ENCODE measurements at regions not wholly inside any gene's neighbourhood (a gene's known extent, or its start where the extent isn't known, plus 50 kb on each side); places are given as distances from the start of the nearest gene placed in this dataset.

- DNase-seq (ENCODE audit: low spot score) = no peak
- TF ChIP-seq, protein P1, sequence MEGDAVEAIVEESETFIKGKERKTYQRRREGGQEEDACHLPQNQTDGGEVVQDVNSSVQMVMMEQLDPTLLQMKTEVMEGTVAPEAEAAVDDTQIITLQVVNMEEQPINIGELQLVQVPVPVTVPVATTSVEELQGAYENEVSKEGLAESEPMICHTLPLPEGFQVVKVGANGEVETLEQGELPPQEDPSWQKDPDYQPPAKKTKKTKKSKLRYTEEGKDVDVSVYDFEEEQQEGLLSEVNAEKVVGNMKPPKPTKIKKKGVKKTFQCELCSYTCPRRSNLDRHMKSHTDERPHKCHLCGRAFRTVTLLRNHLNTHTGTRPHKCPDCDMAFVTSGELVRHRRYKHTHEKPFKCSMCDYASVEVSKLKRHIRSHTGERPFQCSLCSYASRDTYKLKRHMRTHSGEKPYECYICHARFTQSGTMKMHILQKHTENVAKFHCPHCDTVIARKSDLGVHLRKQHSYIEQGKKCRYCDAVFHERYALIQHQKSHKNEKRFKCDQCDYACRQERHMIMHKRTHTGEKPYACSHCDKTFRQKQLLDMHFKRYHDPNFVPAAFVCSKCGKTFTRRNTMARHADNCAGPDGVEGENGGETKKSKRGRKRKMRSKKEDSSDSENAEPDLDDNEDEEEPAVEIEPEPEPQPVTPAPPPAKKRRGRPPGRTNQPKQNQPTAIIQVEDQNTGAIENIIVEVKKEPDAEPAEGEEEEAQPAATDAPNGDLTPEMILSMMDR (IDR thresholded peaks at IDR 0.05; ENCODE audit: extremely low read depth, missing control alignments) = no peak
These were observed 151.4 kb upstream of the USP9X start for GRCh38 chrX:40933706-40934425.

DNA sequence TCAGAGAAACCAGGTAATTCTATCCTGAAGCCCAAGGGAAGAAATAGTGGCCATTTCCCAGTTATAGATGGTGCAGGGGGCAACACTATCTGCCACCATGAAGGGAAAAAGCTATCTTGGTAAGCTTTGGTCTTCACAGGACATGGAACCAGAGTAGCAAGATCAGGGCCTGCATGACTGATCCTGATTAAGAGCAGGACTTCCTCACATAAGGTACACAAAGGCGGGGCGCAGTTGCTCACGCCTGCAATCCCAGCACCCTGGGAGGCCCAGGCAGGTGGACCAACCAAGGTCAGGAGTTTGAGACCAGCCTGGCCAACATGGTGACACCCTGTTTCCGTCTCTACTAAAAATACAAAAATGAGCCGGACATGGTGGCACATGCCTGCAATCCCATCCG is 148.4 kb upstream of the USP9X start:
- no peak for DNase-seq (ENCODE audit: low spot score)

GRCh38 chrX:40938423-40938822 is 146.8 kb upstream of the USP9X start:
- no peak for DNase-seq (ENCODE audit: low spot score)
- TF ChIP-seq, protein P1 (IDR thresholded peaks at IDR 0.05; ENCODE audit: extremely low read depth, missing control alignments) = no peak

More for the DNA sequence above, 148.4 kb upstream of the USP9X start:
- TF ChIP-seq, protein P1 (IDR thresholded peaks at IDR 0.05; ENCODE audit: extremely low read depth, missing control alignments) = no peak

- TF ChIP-seq, protein P1 (IDR thresholded peaks at IDR 0.05; ENCODE audit: extremely low read depth, missing control alignments) = no peak
- no peak for DNase-seq (ENCODE audit: low spot score)
These were observed 142.1 kb upstream of the USP9X start for GRCh38 chrX:40943093-40943641.

- TF ChIP-seq, protein P1 (IDR thresholded peaks at IDR 0.05; ENCODE audit: extremely low read depth, missing control alignments) = no peak
- DNase-seq (ENCODE audit: low spot score) = peak; percentile 41
These were observed 139.9 kb upstream of the USP9X start for GRCh38 chrX:40945361-40945713.

- TF ChIP-seq, protein P1 (IDR thresholded peaks at IDR 0.05; ENCODE audit: extremely low read depth, missing control alignments) = no peak
- DNase-seq (ENCODE audit: low spot score) = no peak
These were observed 138.0 kb upstream of the USP9X start for GRCh38 chrX:40947276-40947675.

- no peak for DNase-seq (ENCODE audit: low spot score)
- TF ChIP-seq, protein P1 (IDR thresholded peaks at IDR 0.05; ENCODE audit: extremely low read depth, missing control alignments) = no peak
These were observed 136.2 kb upstream of the USP9X start for GRCh38 chrX:40949071-40949470.

All from GM20000 (cell line).